GM18519 (cell line): ENCODE measurements at regions not wholly inside any gene's neighbourhood (a gene's known extent, or its start where the extent isn't known, plus 50 kb on each side); places are given as distances from the start of the nearest gene placed in this dataset.
"Not testable (repeated sequence)": the region's sequence is repeated elsewhere in the genome, so short reads cannot be mapped to it uniquely, and the experiment has no call there.

ENCODE experiments used
- ATAC-seq: cut with Tn5 transposase; IDR thresholded peaks from one replicate; pipeline ENCODE4 v1.9.1; 2021; ENCODE audit warnings: mild to moderate bottlenecking, moderate library complexity; ENCODE audit not compliant: unreplicated experiment, low FRiP score

GRCh38 chr13:50422181-50423148 lies 407.2 kb downstream of the KCNRG start:
- no peak for ATAC-seq

GRCh38 chr13:50424993-50425392 lies 409.7 kb downstream of the KCNRG start:
- no peak for ATAC-seq

DNA sequence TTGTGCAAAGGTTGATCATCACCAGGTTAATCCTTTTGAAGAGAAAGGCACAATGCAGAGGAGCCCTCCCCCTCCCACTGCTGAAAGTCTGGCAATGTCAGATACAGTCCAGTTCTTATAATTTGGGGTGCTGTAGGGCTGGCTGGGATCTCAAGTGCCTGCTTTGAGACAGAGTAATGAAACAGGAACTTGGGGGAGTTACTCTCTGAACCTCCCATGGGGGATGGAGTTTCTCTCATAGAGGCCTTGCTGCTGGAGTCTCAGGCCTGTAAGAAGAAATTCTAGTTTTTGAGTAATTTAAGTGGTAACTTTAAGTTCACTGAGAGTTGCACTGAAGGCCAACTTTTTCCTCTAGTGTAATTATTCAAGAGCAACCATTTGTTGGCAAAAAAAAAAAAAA lies 410.5 kb downstream of the KCNRG start:
- no peak for ATAC-seq

DNA sequence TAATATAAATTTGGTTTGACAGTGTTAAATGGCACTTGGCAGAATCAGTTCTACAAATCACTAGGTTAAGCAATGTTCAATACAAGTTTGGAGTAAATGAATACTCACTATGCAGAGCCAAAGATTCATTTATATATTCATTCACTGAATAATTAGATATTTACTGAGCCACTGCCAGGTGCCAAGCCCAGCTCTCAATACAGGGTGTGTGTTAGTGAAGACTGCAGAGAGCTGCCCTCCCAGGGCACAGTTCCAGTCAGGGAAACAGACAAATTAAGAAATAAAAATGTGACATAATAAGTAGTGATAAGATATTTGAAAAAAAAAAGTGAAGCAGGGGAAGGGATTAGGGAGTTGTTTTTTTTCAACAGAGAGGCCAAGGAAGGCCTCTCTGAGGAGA lies 411.7 kb downstream of the KCNRG start:
- no peak for ATAC-seq

DNA sequence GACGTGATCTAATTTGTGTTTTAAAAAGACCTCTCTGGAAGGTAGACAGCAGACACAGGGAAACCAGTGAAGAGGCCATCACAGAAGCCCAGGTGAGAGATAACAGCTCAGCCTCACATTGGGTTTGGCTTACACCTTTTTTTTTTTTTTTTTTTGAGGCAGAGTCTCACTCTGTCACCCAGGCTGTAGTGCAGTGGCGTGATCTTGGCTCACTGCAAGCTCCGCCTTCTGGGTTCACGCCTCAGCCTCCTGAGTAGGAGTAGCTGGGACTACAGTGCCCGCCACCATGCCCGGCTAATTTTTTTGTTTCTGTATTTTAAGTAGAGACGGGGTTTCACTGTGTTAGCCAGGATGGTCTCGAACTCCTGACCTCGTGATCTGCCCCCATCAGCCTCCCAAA lies 412.3 kb downstream of the KCNRG start:
- not testable (repeated sequence) for ATAC-seq

DNA sequence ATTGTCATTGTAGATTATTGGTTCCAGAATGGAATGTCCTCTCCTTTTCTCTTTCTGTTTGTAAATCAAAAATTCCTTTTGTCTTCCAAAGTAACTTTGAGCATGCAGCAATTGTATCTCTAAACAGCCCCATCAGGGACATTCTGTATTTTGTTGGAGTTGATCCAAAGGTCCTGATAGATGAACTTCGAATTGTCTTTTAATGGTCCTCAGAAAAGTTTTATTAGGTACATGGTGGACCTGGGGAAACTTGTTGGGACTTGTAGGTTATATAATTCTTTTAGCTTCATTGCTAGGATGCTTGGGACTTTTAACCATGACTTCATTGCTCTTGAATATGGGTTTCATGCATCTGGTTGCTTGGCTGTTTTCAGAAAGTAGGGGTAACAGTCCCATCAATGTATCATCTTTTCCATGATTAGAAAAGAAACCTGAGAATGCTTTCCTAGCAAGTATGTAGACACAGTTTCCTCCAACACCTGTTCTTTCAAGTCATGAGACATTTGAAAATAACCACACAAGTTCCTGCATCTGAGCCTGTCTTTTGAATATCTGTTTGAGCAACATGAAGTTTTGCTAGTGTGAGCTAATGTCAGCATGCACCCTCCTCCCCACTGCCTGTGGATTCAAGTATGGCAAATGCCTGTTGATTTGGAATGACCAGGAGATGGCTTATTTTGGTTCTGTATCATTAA lies 413.1 kb downstream of the KCNRG start:
- no peak for ATAC-seq

DNA sequence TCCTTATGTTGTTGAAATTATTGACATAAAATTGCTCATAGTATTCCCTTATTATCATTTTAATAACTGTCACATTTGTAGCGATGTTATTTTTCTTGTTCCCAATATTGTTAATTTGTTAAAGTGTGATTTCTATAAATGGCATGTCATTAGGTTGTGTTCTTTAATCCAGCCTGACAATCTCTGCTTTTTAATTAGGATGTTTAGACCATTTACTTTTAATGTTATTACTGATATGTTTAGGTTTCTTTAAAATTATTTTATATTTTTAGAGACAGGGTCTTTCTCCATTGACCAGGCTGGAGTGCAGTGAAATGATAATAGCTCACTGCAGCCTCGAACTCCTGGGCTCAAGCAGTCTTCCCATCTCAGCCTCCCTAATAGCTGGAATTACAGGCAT lies 408.5 kb downstream of the DLEU7 start:
- no peak for ATAC-seq

DNA sequence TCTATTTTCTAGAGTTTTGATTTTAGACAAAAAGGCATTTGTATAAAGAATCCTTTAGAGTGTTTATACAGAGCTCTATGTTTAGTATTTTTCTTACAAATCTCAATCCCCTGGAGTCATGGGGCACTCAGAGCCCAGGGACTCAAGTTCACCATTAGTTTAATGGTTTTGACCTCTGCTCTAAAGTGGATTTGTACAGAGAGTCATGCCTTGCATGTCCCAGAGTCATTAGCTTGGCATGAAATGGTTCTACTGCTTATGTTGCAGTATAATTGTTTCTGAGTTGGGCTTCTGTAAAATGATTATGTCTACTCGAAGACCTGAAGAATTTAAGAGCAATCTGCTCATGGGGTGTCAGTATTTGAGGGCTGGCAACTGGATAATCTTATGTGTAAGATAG lies 406.2 kb downstream of the DLEU7 start:
- no peak for ATAC-seq

DNA sequence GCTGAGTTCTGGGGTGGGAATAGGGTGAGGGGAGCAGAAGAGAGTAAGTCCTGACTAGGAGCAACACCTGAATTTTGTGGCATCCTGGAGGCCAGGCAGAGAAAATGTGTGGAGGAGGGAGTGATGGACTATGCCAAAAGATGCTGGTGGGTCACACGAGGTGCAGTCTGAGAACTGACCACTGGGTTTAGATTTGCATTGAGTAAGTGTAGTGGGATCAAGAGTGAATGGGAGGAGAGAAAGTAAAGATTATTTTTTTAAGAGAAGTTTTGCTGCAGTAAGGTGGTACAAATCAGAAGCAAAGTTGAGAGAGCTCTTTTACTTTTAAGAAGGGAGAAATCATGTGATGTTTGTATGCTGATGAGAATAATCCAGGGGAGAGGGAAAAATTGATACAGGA lies 405.1 kb downstream of the DLEU7 start:
- ATAC-seq, result no peak

DNA sequence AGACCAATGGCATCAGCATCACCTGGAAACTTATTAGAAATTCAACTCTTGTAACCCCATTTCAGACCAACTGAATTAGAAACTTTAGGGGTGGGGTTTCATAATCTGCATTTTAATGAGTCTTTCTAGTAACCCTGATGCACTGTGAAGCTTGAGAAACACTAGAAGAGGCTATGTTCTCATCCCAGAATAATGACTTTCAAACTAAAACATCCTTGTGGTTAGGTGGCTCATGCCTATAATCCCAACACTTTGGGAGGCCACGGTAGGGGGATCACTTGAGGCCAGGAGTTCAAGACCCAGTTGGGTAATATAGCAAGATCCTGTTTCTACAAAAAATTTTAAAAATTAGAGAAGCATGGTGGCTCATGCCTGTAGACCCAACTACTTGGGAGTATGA lies 402.4 kb downstream of the DLEU7 start:
- no peak for ATAC-seq

GRCh38 chr13:50444726-50445125 lies 398.8 kb downstream of the DLEU7 start:
- no peak for ATAC-seq

DNA sequence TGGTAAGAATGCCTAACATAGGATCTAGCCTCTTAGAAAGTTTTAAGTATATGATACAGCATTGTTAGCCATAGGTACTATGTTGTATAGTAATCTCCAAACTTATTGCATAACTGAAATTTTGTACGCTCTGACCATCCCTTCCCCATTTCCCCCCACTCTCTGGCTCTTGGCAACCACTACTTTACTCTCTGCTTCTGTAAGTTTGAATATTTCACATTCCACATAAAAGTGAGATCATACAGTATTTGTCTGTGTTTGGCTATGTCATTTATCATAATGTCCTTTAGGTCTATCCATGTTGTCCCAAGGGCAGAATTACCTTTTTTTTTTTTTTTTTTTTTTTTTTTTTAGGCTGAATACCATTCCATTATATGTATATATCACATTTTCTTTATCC lies 396.9 kb downstream of the DLEU7 start:
- no peak for ATAC-seq

- no peak for ATAC-seq
Measured at GRCh38 chr13:50448535-50448998, 394.9 kb downstream of the DLEU7 start.

- no peak for ATAC-seq
Measured at GRCh38 chr13:50449465-50449864, 394.0 kb downstream of the DLEU7 start.

- no peak for ATAC-seq
Measured at GRCh38 chr13:50450279-50450678, 393.2 kb downstream of the DLEU7 start.

- no peak for ATAC-seq
Measured at GRCh38 chr13:50451609-50452008, 391.9 kb downstream of the DLEU7 start.

DNA sequence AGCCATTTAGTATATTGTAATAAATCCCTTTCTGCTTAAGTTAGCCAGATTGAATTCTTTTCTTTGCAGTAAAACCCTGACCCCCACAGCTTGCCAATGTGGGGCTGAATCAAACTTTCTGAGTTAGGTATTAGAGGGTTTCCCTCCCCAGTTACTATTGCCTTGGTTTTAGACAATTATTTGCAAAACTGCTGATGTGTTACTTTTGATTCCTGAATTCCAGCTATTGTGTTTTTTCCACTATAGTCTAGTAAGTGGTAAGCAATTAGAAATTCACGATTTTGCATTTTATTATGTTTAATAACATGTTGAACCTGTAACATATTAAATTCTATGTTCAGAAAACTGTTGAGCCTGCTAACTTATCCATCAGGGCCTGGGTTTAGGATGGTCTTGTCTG lies 391.5 kb downstream of the DLEU7 start:
- ATAC-seq, result no peak

DNA sequence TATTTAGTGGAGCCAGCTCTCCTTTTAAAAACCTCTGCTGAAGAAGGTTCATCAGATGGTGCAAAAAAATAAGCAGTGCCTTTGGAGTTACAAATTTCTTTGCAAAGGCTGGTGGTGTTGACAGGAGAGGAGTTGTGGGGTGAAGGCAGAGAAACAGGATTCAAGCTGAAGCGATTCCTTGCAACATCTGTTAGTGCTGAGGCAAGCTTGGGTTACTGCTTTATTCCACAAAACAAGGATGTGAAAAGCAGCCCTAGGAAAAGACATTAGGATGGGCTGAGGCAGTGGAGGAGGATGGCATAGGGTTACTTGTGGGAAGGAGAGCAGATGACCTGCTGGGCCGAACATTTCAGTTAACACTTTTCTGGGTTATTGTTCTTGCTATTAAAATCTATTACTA lies 390.7 kb downstream of the DLEU7 start:
- no peak for ATAC-seq

DNA sequence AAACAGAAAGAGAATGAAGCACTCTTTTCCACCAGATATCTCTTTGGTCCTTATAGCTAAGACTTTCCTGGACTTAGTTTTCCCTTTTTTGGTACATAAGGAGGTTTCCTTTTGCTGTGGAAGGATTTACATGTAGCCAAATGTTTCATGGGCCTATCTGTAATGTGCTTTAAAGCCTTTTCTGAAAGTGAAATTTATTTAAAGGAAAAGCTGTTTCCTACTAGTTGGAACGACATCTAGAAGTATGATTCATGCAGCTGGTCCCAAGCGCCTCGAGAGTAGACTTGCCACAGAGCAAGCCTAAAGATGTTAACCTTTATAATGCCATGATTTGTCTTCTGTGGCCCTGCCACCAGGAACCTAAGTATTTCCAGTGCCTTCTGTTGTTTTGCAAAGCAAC lies 390.3 kb downstream of the DLEU7 start:
- no peak for ATAC-seq

- no peak for ATAC-seq
Measured at GRCh38 chr13:50456111-50456510, 387.4 kb downstream of the DLEU7 start.
